ENCODE measurements at regions not wholly inside any gene's neighbourhood (a gene's known extent, or its start where the extent isn't known, plus 50 kb on each side); places are given as distances from the start of the nearest gene placed in this dataset.

GRCh38 chr17:70525961-70526360, 356.6 kb downstream of the KCNJ2 start:
- DNase-seq, result peak; percentile 1

- no peak for DNase-seq
Observed at GRCh38 chr17:70527364-70527888, 358.1 kb downstream of the KCNJ2 start.

GRCh38 chr17:70533427-70533826, 364.1 kb downstream of the KCNJ2 start:
- DNase-seq, result no peak

- DNase-seq, result no peak
Observed at GRCh38 chr17:70535986-70536385, 366.7 kb downstream of the KCNJ2 start.

- no peak for DNase-seq
Observed at GRCh38 chr17:70539132-70539924, 370.0 kb downstream of the KCNJ2 start.

GRCh38 chr17:70542876-70543275, 373.5 kb downstream of the KCNJ2 start:
- DNase-seq, result no peak

GRCh38 chr17:70544317-70544716, 375.0 kb downstream of the KCNJ2 start:
- no peak for DNase-seq

GRCh38 chr17:70552230-70552981, 383.1 kb downstream of the KCNJ2 start:
- DNase-seq, result peak; percentile 57

- DNase-seq, result no peak
Observed at GRCh38 chr17:70552982-70553334, 383.6 kb downstream of the KCNJ2 start.

- DNase-seq, result no peak
Observed at GRCh38 chr17:70555723-70556122, 386.4 kb downstream of the KCNJ2 start.

- no peak for DNase-seq
Observed at GRCh38 chr17:70558821-70559220, 389.5 kb downstream of the KCNJ2 start.

GRCh38 chr17:70560471-70560870, 391.1 kb downstream of the KCNJ2 start:
- DNase-seq, result no peak

- DNase-seq, result no peak
Observed at GRCh38 chr17:70562137-70562536, 392.8 kb downstream of the KCNJ2 start.

- DNase-seq, result peak; percentile 76
Observed at GRCh38 chr17:70563281-70563820, 394.0 kb downstream of the KCNJ2 start.

- no peak for DNase-seq
Observed at GRCh38 chr17:70564006-70564620, 394.8 kb downstream of the KCNJ2 start.

GRCh38 chr17:70569128-70569527, 399.8 kb downstream of the KCNJ2 start:
- no peak for DNase-seq

GRCh38 chr17:70577456-70577855, 408.1 kb downstream of the KCNJ2 start:
- DNase-seq, result no peak

- no peak for DNase-seq
Observed at GRCh38 chr17:70581459-70581858, 412.1 kb downstream of the KCNJ2 start.

GRCh38 chr17:70582777-70583176, 413.4 kb downstream of the KCNJ2 start:
- DNase-seq, result no peak

- no peak for DNase-seq
Observed at GRCh38 chr17:70584255-70584654, 414.9 kb downstream of the KCNJ2 start.

GRCh38 chr17:70588003-70588402, 418.7 kb downstream of the KCNJ2 start:
- DNase-seq, result no peak

- DNase-seq, result no peak
Observed at GRCh38 chr17:70597774-70598173, 428.4 kb downstream of the KCNJ2 start.

- no peak for DNase-seq
Observed at GRCh38 chr17:70599198-70599597, 429.9 kb downstream of the KCNJ2 start.

Measured in NCI-H510A (cell line).